NCI-H748 (cell line): ENCODE measurements at regions not wholly inside any gene's neighbourhood (a gene's known extent, or its start where the extent isn't known, plus 50 kb on each side); places are given as distances from the start of the nearest gene placed in this dataset.

Experiments
- DNase-seq: peaks from one replicate; lab custom pipeline; 2025; ENCODE audit not compliant: unreplicated experiment; lab: John Stamatoyannopoulos, UW

DNA sequence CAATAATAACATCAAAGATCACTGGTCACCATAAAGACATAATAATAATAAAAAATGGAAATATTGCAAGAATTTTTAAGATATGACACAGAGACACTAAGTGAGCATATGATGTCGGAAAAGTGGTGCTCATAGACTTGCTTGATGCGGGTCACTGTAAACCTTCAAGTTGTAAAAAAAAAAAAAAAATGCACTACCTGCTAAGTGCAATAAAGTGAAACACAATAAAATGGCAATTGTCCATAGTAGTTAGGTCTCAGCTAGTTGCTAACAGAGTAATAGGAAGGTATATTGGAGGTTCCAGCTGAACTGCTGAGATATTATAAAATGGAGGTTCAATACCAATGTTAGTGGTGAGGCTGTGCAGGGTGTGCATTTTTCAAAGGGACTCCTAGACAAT lies 146.6 kb upstream of the MRPS22 start:
- no peak for DNase-seq

DNA sequence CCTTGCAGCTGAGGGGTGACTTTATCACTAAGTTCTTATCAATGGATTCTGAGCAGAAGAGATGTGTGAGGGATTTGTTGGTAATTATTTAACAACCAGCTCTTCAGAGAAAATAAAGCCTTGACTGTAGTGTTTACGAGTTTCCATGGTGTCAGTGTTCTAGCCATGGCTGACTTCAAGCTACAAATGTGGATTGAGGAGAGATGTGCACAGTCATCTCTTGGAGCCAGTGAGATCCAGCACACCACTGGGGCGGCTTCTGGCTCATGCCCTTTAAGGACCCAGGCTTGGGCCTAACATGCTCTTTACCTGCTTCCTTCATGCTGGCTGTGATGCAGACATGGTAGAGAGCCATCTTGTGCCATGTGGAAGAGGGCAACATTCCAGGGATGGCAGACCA lies 145.6 kb upstream of the MRPS22 start:
- no peak for DNase-seq

- no peak for DNase-seq
Measured at GRCh38 chr3:139198929-139199328, 144.9 kb upstream of the MRPS22 start.

DNA sequence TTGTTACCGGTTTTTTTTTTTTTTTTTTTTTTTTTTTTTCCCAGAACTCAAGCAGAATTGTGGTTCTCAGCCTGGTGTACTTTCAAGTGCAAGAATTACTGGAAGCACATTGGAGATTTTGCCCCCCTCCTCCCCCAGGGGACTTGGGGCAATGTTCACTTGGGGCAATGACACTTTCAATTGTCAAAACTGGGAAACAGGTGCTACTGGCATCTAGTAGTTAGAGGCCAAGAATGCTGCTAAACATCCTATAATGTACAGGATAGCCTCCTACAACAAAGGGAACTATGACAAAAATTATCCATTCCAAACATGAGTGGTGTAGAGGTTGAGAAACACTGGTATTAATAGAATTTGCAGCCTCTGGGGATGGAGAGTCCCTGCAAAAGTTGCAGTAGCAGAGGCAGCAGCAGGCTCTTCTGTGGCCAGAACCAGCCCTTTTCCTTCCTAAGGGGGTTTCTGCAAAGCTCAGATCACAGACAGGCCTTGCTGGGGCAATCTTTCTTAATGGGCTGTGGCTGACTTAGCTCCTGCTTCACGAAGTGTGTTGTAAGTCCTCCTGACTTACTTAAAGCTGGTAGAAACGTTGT lies 144.3 kb upstream of the MRPS22 start:
- no peak for DNase-seq

DNA sequence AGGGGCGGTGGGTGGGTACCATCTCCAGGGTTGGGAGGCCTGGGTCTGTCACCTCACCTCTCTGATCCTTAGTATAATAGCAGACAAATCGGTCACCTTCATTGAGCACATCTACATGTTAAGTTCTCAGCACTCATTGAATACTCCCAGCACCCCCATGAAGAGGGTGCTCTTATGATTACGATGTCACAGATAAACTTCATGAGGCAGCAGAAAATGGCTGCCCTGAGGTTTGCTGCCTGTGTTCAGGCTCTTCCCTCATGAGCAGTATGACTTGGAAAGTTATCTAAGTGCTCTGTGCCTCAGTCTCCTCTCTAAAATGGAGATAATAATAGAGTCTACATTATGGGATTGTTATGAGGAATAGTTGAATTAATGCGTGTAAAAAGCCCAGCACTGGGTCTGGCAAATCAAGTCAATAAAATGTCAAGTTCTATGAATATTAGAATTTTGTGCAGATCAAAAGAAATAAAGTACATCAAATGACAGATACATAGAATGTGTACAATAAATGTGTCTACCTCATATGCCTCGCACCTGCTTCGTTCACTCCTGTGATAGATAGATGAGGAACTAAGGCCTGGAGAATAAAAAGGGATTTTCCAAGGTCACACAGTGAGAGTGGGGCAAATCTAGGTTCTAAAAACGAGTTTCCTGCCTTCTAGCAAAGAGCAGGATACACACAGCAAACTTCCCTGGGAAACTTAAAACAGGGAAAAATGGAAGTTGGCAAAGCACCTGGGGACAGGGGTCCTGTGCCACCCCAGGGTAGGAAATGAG lies 142.2 kb upstream of the MRPS22 start:
- no peak for DNase-seq

- DNase-seq: peak; percentile 13
Measured at GRCh38 chr3:139202226-139202958, 141.4 kb upstream of the MRPS22 start.

DNA sequence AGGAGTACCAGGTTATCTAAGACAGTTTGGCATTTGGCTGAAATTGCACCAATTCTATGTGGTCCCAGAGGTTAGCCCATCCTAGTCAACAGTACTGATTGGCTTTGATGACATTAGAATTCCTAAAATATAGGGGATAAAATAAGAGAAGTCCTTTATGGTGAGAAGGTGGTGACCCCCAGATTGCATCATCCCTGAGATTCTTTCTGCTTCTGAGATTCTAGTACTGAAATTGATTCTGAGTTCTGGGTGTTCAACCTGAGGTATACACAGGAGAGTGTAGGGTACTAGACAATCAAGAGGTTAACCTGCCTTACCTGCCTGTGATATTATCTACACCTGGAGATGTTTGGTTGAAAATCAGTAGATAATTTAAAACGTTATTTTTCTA lies 140.9 kb upstream of the MRPS22 start:
- no peak for DNase-seq

GRCh38 chr3:139203752-139204151 lies 140.1 kb upstream of the MRPS22 start:
- no peak for DNase-seq

DNA sequence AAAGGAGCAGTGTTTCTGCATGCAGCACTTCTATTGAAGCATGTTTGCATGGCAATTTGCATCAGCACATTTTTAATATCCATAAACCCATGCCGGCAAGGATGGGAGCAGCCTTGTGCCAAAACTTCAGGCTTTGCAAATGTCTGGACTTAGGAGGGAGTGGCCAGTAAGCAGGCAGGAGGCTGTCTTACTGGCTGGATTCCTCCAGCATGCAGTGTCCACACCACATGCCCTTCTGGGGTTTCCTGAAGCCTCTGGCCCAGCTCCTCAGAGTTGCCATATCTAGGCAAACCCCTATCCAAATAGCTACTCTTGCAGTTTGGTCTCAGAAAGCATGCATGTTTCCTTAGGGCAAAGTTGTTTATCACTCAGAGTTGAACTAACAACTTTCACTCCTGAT lies 139.1 kb upstream of the MRPS22 start:
- no peak for DNase-seq

GRCh38 chr3:139213936-139214335 lies 129.9 kb upstream of the MRPS22 start:
- DNase-seq: no peak

DNA sequence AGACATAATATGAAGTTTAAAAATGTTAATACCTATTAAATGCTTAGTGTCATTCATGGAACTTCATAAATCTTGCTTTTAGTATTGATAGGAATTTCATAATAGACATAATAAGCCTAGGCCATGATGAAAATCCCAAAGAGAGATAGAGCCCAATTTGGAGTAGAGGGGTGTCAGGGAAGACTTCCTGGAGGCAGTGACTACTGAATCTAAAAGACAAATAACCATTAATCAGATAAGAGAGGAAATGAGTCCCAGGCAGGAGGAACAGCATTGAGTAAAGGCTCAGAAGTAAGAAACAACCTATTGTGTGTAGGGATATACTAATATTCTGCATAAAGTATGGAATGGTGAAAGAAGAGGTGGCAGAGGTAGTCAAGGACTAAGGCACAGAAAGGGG lies 126.9 kb upstream of the MRPS22 start:
- DNase-seq: no peak

DNA sequence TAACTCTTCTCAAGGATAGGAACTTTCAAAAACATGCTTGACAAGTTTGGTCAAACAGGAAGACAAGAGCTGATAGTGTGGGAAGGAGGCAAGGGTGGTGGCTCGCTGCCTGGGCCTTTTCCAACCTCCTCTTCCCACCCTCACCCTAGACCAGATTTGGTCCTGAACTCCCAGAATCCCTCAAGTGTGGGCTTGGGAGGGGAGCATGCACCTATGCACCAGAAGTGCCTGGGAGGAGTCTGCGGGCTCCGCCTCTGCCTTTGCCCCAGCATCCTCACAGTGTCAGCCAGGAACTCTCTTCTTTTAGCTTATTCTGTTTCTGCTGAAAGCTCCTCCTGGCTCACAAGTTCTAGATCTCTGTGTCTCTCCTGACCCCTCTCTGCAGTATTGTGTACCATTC lies 126.2 kb upstream of the MRPS22 start:
- no peak for DNase-seq

DNA sequence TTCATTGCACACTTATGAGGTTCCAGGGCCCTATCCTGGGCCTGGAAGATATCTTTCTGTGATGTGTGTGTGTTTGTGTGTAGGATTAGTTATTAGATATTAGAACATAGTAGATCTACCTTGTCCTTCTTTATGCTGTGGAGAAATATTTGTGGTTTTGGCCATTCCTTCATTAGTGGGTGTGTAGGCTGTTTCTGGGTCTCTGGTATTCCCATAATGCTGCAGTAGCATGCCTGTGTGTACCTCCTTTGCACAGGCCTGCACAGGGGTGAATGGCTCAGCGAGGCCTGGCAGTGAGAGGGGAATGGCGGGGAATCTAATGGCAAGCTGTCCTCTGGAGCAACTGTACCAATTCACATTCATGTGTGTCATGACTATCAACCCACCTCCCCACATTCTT lies 125.8 kb upstream of the MRPS22 start:
- DNase-seq: no peak

DNA sequence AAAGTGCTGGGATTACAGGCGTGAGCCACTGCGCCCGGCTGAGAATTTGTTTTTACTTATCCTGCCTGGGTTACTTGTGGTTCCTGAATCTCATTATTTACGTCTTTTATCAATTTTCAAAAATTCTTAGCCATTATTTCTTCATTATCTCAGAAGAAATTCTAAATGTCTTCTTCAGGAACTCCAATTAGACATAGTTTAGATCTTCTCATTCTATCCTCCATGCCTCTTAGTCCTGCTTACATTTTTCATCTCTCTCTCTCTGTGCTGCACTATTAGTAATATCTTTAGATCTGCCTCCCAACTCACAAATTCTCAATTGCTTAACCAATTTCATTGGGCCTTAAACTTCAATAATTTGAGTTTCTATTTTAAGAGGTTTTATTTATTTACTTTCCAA lies 124.4 kb upstream of the MRPS22 start:
- no peak for DNase-seq

DNA sequence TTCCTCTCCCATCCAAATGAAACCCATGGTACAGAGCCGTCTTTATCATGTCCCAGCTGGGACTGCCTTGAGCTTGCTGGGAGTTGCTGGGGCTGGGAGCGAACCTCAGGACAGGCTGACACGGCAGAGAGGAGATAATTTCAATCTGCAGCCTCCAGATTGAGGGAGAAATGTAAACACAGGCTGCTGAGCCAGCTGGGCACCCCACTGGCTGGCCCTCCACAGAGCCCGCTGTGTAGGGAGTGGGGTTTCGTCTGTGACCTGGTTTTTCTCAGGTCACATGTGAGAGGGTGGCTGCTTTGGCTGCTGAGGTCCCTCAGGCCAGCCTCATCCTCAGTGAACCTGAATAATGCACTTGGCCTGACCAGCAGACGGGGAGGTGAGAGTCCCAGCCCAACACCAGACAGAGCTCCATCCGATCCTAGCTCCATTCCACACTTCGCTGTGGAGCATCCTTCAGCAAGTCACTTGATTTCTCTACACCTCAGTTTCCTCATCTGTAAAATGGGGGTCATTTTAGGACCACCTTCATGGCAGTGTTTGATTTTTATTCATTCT lies 121.6 kb upstream of the MRPS22 start:
- DNase-seq: no peak

- no peak for DNase-seq
Measured at GRCh38 chr3:139225548-139225947, 118.3 kb upstream of the MRPS22 start.

DNA sequence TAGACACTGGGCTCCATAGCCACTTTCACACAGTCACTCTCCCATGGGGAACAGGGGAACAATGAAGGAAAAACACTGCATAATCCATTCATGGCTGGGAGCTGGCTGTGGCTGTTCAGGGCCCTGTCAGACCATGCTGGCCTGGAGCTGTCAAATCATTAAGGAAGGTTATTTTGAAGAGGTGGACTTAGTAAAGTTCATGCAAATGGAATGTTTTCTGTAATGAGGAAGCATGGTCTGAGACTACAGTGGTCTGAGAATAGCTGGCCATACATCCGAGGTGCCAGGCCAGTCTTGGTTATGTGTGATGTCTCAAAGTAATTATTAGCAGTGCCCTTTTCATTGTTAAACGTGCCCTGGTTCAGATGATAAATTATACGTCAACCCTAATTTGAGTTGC lies 117.1 kb upstream of the MRPS22 start:
- no peak for DNase-seq

DNA sequence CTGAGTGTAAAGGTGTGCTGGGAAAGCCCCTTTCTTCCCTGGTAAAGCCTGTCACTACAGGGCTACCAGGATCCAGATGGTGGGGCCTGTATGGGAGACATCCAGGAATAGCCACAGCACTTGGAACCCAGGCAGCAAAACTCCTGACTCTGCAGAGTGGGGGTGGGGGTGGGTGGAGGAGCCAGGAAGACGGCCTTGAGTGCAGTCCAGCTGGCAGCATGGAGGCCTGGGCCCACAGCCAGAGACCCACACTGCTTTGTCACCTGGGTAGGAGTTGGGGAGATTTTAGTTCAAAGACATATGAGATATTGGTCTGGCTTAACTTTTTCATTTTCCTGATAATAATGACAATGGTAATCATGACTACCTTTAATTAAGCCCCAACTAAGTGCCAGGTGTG lies 116.7 kb upstream of the MRPS22 start:
- DNase-seq: no peak

DNA sequence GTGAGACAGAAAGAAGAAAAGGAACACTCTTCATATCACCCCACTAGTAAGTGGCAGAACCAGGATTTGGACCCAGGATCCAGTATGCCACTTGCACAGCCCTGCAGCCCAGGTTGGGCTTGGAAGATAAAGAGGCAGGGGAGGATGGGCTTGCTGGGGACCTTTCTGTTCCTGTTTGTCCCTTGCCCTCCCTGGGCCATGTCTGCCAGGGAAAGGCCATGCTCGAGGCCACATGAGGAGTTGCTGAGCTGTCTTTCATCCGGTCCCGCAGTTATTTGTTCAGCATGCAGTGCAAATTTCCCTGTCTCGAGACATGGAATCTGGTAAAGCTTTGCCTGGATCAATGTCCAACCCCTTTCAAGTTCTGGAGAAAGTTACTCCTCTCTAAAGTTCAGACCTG lies 116.0 kb upstream of the MRPS22 start:
- no peak for DNase-seq

GRCh38 chr3:139230391-139230790 lies 113.4 kb upstream of the MRPS22 start:
- no peak for DNase-seq

GRCh38 chr3:139231555-139232281 lies 112.1 kb upstream of the MRPS22 start:
- DNase-seq: no peak
